K562 (cell line): ENCODE measurements at regions not wholly inside any gene's neighbourhood (a gene's known extent, or its start where the extent isn't known, plus 50 kb on each side); places are given as distances from the start of the nearest gene placed in this dataset.

Experiments
- ATAC-seq: fragments of 200-7000 bp; cut with Tn5 transposase; 3 replicates; pipeline ENCODE4 v1.9.1; 2020; ENCODE audit warnings: moderate library complexity
- BruUV-seq: library from RNA; stranded (reverse); fragments of 400-500 nt; replicated peaks from 2 replicates; lab custom pipeline; 2021; lab: Mats Ljungman, UMichigan
- CTCF ChIA-PET: fragments of 300-600 bp; formaldehyde crosslinking; extraction: SDS; loops from one replicate; lab custom pipeline; 2021; ENCODE audit warnings: low intra/inter-chr PET ratio; lab: Yijun Ruan, JAX
- POLR2A ChIA-PET: fragments of 300-600, 350-650 bp; sonication (Branson Sonifier 250); formaldehyde crosslinking; extraction: SDS; loops from one replicate; lab custom pipeline; 2021; ENCODE audit warnings: antibody characterized with exemption, inconsistent platforms; lab: Yijun Ruan, JAX
- DNase-seq, 4 experiments: peaks; one replicate each; pipeline versions ENCODE4 v3.0.0 to v3.0.0-alpha.2; 2011 to 2018; ENCODE audit warnings: low spot score in 3 of 4, mixed read lengths in 3 of 4; ENCODE audit errors: extremely low read depth in 1 of 4
- FAIRE-seq: peaks from 2 replicates; lab custom pipeline; 2011; peaks lifted over from hg19 to GRCh38; lab: Jason Lieb, UNC
- H2AFZ ChIP-seq: 2 replicates; pipeline ENCODE4 v1.6.0; 2011; ENCODE audit warnings: low read depth, low read length, control low read depth, inconsistent platforms
- H3K27ac ChIP-seq: fragments of 200-600 bp; 3 replicates; pipeline ENCODE4 v1.8.0; 2011; ENCODE audit warnings: low read depth, mild to moderate bottlenecking, control low read depth, inconsistent platforms, low read length, moderate library complexity, mixed read lengths; ENCODE audit errors: extremely low read depth
- H3K27me3 ChIP-seq, 2 experiments: fragments of 300-600 bp in 1 of 2; 2 replicates in 1 of 2; 3 replicates in 1 of 2; pipeline versions ENCODE4 v1.6.0 to v1.8.0; 2011; ENCODE audit warnings: inconsistent platforms in 2 of 2, low read length in 2 of 2, mild to moderate bottlenecking in 1 of 2, mixed read lengths in 1 of 2, moderate library complexity in 1 of 2; ENCODE audit not compliant: control insufficient read depth in 2 of 2, insufficient read depth in 2 of 2
- H3K36me3 ChIP-seq: fragments of 300-600 bp; 3 replicates; pipeline ENCODE4 v1.8.0; 2011; ENCODE audit warnings: mild to moderate bottlenecking, low read length, inconsistent platforms; ENCODE audit not compliant: control insufficient read depth, insufficient read depth
- H3K4me1 ChIP-seq, 2 experiments: fragments of 200-600 bp in 1 of 2; replicated peaks in 1 of 2; 2 replicates in 1 of 2; 3 replicates in 1 of 2; pipeline versions ENCODE4 v1.5.1 to v1.8.0; 2011; ENCODE audit warnings: inconsistent platforms in 2 of 2, low read length in 2 of 2, mild to moderate bottlenecking in 1 of 2, mixed read lengths in 1 of 2, moderate library complexity in 1 of 2; ENCODE audit not compliant: control insufficient read depth in 2 of 2, insufficient read depth in 2 of 2
- H3K4me2 ChIP-seq: 2 replicates; pipeline ENCODE4 v1.6.1; 2011; ENCODE audit warnings: low read length, control low read depth, inconsistent platforms, mixed read lengths; ENCODE audit not compliant: insufficient read depth
- H3K4me3 ChIP-seq: fragments of 200-600 bp; sonication (generic), shearing (Covaris generic); 2 replicates; pipeline ENCODE4 v1.5.1; 2016; ENCODE audit warnings: control low read depth, inconsistent platforms
- H3K79me2 ChIP-seq: fragments of 200-600 bp; 3 replicates; pipeline ENCODE4 v1.8.0; 2011; ENCODE audit warnings: low read length, inconsistent platforms; ENCODE audit not compliant: control insufficient read depth, insufficient read depth
- H3K9ac ChIP-seq, 2 experiments: 2 replicates each; pipeline versions ENCODE4 v1.6.0 to v1.6.1; 2011; ENCODE audit warnings: low read depth in 2 of 2, low read length in 2 of 2, control low read depth in 1 of 2, inconsistent platforms in 1 of 2, mild to moderate bottlenecking in 1 of 2, mixed read lengths in 1 of 2; ENCODE audit not compliant: insufficient read depth in 1 of 2
- H3K9me1 ChIP-seq: one replicate; pipeline ENCODE4 v1.6.0; 2011; ENCODE audit warnings: inconsistent platforms, mild to moderate bottlenecking, low read length, moderate library complexity; ENCODE audit not compliant: control insufficient read depth, insufficient read depth
- H3K9me3 ChIP-seq: replicated peaks from 2 replicates; pipeline ENCODE4 v1.5.1; 2011; ENCODE audit warnings: low read depth, low read length, inconsistent platforms; ENCODE audit not compliant: control insufficient read depth, insufficient read depth
- H4K20me1 ChIP-seq: replicated peaks from 2 replicates; pipeline ENCODE4 v1.6.1; 2011; ENCODE audit warnings: low read length, inconsistent platforms, mixed read lengths; ENCODE audit not compliant: control insufficient read depth, insufficient read depth
- ARID4B ChIP-seq: sonication (generic); formaldehyde crosslinking; IDR thresholded peaks from 2 replicates; pipeline ENCODE4 v1.8.0; 2022; ENCODE audit warnings: mild to moderate bottlenecking, missing genetic modification reagents
- CHCHD3 ChIP-seq: fragments of 250-450 bp; sonication (Bioruptor Pico); IDR thresholded peaks from 2 replicates; pipeline ENCODE4 v2.1.2; 2022; ENCODE audit warnings: mild to moderate bottlenecking
- EWSR1 ChIP-seq: fragments of 450-650 bp; IDR thresholded peaks from 2 replicates; pipeline ENCODE4 v1.6.1; 2018; ENCODE audit warnings: borderline replicate concordance, mild to moderate bottlenecking, low read depth, moderate library complexity; ENCODE audit not compliant: partially characterized antibody
- MCM5 ChIP-seq: fragments of 450-650 bp; IDR thresholded peaks from 2 replicates; pipeline ENCODE4 v1.6.1; 2016; ENCODE audit warnings: low read depth
- MGA ChIP-seq: fragments of 450-650 bp; IDR thresholded peaks from 2 replicates; pipeline ENCODE4 v1.6.1; 2016; ENCODE audit warnings: mild to moderate bottlenecking, moderate library complexity
- SIRT6 ChIP-seq: IDR thresholded peaks from one replicate; pipeline ENCODE4 v1.6.1; 2012; ENCODE audit warnings: low read depth, mild to moderate bottlenecking, control low read depth, inconsistent platforms, low read length, moderate library complexity
- ZNF316 ChIP-seq: fragments of 450-650 bp; IDR thresholded peaks from 2 replicates; pipeline ENCODE4 v1.6.1; 2016
- ZNF586 ChIP-seq: fragments of 450-650 bp; formaldehyde crosslinking; conservative IDR thresholded peaks from 2 replicates; pipeline ENCODE4 v1.4.0; 2020; ENCODE audit warnings: mild to moderate bottlenecking, moderate library complexity
- WGBS: fragments of 100-300 bp; shearing (Covaris generic); methylation state at CpG from one replicate; pipeline ENCODE4 v1.1.6; 2016; ENCODE audit warnings: low coverage, mixed read lengths; ENCODE audit not compliant: insufficient coverage; ENCODE audit errors: missing lambda C conversion rate; 5-methylcytosine and 5-hydroxymethylcytosine counted together
- in situ Hi-C: fragments of 300-500 bp; cut with MboI; formaldehyde crosslinking; loops from 4 replicates; pipeline ENCODE4 v1.15.0; 2018; ENCODE audit warnings: inconsistent platforms, mixed read lengths
- intact Hi-C: fragments of 100-400 bp; cut with micrococcal nuclease; formaldehyde crosslinking; loops from 2 replicates; pipeline ENCODE4 v1.14.2; 2022

GRCh38 chr10:55174419-55174818 lies 373.4 kb upstream of the PCDH15 start:
- no peak for FAIRE-seq
- H2AFZ ChIP-seq = no peak overlapping the region
- no peak for TF ChIP-seq MGA
- TF ChIP-seq ZNF316 = no peak
- TF ChIP-seq EWSR1 = no peak
- TF ChIP-seq CHCHD3 (CRISPR knock-in tag) = no peak
- no peak for TF ChIP-seq ZNF586 (CRISPR knock-in tag)
- TF ChIP-seq MCM5 = no peak
- no peak for TF ChIP-seq ARID4B
- TF ChIP-seq SIRT6 = no peak

More at GRCh38 chr10:55174419-55174818, 373.4 kb upstream of the PCDH15 start:
- H4K20me1 ChIP-seq = no peaks in the 10 kb centered on the region
- no peaks in the 10 kb centered on the region for H3K27me3 ChIP-seq
- ChIA-PET CTCF (no interaction called here), POLR2A (no interaction called here)
- ATAC-seq (no peak), DNase-seq (no peak)
- no peaks in the 10 kb centered on the region for H3K36me3 ChIP-seq
- no peaks in the 10 kb centered on the region for H3K4me1 ChIP-seq
- no peaks in the 10 kb centered on the region for H3K9me1 ChIP-seq
- H3K4me2 ChIP-seq = no peak overlapping the region
- in situ Hi-C loops (no loop called here), intact Hi-C loops (no loop called here)
- H3K79me2 ChIP-seq = no peaks in the 10 kb centered on the region
- no peak overlapping the region for H3K9ac ChIP-seq
- no TSS peak for BruUV-seq
- H3K9me3 ChIP-seq = no peaks in the 10 kb centered on the region; the same call in 1 of the 2 replicates
- no peak overlapping the region for H3K4me3 ChIP-seq
- 2% methylated on average over 4 of the region's 4 CpGs for WGBS
- H3K27ac ChIP-seq = no peak overlapping the region
